ENCODE measurements at regions not wholly inside any gene's neighbourhood (a gene's known extent, or its start where the extent isn't known, plus 50 kb on each side); places are given as distances from the start of the nearest gene placed in this dataset.

DNA sequence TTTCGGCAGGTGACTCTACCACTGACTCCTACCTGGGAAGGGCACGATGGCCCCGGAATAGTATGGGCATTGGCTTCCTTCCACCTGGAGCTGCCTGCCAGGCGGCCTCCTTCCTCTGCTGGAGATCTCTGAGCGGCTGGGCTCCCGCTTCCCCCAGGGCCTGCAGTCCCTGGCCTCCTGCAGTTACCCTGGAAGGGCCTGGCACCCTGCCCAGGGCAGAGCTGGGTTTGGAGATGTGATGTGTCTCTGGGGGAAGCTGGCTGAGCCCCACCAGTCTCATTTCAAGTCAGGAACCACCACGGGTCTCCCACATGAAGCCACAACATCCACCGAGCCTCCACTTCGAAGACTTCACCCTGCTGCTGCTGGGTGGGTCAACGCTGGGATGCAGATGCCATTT, 97.9 kb downstream of the IRF8 start:
- no peak for TF ChIP-seq POLR2A (IDR thresholded peaks at IDR 0.05)
- TF ChIP-seq, protein P1, sequence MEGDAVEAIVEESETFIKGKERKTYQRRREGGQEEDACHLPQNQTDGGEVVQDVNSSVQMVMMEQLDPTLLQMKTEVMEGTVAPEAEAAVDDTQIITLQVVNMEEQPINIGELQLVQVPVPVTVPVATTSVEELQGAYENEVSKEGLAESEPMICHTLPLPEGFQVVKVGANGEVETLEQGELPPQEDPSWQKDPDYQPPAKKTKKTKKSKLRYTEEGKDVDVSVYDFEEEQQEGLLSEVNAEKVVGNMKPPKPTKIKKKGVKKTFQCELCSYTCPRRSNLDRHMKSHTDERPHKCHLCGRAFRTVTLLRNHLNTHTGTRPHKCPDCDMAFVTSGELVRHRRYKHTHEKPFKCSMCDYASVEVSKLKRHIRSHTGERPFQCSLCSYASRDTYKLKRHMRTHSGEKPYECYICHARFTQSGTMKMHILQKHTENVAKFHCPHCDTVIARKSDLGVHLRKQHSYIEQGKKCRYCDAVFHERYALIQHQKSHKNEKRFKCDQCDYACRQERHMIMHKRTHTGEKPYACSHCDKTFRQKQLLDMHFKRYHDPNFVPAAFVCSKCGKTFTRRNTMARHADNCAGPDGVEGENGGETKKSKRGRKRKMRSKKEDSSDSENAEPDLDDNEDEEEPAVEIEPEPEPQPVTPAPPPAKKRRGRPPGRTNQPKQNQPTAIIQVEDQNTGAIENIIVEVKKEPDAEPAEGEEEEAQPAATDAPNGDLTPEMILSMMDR (IDR thresholded peaks at IDR 0.05): no peak
- Histone ChIP-seq H3K4me1 (peaks cover 5% of the 10 kb centered on the region), H3K27ac (no peak overlapping the region), H3K9me3 (no peaks in the 10 kb centered on the region), H3K36me3 (ENCODE audit: low read depth, missing control alignments) (no peaks in the 10 kb centered on the region), H3K4me3 (no peak overlapping the region), H3K27me3 (no peaks in the 10 kb centered on the region)
- no peak for DNase-seq
- WGBS, 2 donors: 89% methylated on average over 7 to 10 of the region's 10 CpGs
- intact Hi-C loops (cut with DNase I; ENCODE audit: low total_unique reads): no loop called here

DNA sequence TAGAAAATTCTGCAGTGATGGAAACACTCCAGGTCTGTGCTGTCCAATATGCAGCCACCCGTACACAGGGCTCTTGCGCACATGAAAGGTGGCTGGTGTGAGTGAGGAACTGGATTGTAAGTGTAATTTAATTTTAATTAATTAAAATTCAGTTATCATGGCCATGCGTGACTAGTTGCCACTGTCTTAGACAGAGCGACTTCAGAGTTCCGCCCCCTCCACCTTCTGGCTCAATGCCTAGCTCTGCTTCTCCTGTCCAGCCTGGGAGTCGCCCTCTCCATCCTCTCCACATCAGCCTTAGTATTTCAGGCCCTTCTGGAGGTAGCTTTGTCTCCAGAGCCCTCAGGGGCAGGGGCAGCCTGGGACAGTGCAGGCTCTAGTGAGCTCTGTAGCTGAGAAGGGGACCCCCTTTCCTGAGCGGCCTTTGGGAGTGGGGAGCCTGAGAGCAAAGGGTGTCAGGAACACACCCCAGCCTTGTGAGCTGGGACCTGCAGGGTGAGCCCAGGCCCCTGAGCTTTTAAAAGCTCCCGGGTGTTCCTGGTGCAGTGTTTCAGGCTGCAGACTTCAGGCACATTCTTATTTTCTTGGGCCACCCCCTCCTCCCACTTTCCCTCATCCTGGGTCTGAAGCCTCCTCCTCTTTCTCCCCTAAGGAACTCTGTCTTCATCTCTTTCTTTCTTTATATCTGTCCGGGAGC, 99.4 kb downstream of the IRF8 start:
- intact Hi-C loops (cut with DNase I; ENCODE audit: low total_unique reads): no loop called here

DNA sequence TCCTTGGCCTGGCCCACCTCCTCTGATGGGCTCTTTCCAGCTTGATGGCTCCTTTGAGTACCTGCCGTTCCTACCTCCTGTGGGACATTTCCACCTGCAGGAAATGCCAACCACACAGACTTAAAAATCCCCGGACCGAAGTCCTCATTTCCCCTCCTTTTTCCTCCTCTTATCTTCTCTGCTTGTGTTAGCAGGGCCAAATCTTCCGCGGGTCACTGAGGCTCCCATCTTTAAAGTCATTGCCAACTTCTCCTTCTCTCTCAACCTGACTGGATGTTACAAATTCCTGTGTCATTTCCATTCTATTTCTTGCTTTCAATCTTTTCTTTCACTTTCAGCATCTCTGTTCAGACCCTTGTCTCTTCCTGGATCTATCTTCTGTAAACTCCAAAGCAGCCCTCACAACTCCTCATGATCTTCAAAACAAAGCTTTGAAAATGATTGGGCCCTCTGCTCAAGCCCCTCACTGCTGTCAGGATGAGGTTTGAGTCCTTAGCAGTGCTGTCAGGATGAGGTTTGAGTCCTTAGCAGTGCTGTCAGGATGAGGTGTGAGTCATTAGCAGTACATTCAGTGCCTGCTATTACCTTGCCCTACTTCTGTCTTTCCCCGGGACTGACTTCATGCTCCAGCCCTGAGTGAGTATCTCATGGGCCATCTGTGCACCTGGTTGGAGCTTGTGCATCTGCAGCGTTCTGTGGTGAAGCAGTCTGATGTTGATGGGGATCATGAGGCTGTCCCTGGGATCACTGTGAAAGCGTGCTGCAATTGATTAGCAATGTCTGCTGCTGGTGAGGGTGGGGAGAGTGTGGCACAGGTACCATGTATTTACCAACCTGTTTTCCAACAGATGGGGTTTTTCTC, 100.1 kb downstream of the IRF8 start:
- H3K27me3 ChIP-seq: no peaks in the 10 kb centered on the region
- no peaks in the 10 kb centered on the region for H3K9me3 ChIP-seq
- intact Hi-C loops (cut with DNase I; ENCODE audit: low total_unique reads): no loop called here
- no peak overlapping the region for H3K27ac ChIP-seq
- no peak overlapping the region for H3K4me3 ChIP-seq
- no peak for DNase-seq
- H3K4me1 ChIP-seq: peaks cover 5% of the 10 kb centered on the region
- 72 to 77% methylated on average over 8 of the region's 8 CpGs for WGBS, 2 donors
- TF ChIP-seq, protein P1 (IDR thresholded peaks at IDR 0.05): no peak
- no peak for TF ChIP-seq POLR2A (IDR thresholded peaks at IDR 0.05)
- no peaks in the 10 kb centered on the region for H3K36me3 ChIP-seq (ENCODE audit: low read depth, missing control alignments)

More for the DNA sequence above, 99.4 kb downstream of the IRF8 start:
- no peaks in the 10 kb centered on the region for H3K36me3 ChIP-seq (ENCODE audit: low read depth, missing control alignments)
- DNase-seq: no peak
- peaks cover 5% of the 10 kb centered on the region for H3K4me1 ChIP-seq
- 83 to 87% methylated on average over 9 of the region's 9 CpGs for WGBS, 2 donors
- no peaks in the 10 kb centered on the region for H3K27me3 ChIP-seq
- no peak overlapping the region for H3K27ac ChIP-seq
- TF ChIP-seq POLR2A (IDR thresholded peaks at IDR 0.05): no peak
- TF ChIP-seq, protein P1 (IDR thresholded peaks at IDR 0.05): no peak
- no peaks in the 10 kb centered on the region for H3K9me3 ChIP-seq
- no peak overlapping the region for H3K4me3 ChIP-seq

DNA sequence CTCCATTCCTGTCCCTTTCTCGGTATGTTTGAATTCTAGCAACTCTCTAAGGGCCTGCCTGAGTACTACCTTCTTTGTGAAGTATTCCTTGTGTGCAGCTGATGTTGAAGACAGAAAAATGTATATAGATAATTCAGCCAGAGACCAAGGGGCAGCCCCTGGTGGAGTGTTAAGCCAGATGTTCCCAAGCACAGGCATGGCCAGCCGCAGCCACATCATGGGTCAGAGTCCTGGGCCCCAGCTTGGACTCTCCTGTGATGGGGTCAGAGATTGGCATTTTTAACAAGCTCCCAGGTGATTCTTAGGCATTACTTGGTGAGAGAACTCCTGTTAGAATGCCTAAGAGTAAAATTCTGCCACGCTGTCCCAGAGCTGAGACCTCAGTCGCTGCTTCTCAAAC, 100.8 kb downstream of the IRF8 start:
- peaks cover 2% of the 10 kb centered on the region for H3K4me1 ChIP-seq
- no peaks in the 10 kb centered on the region for H3K27me3 ChIP-seq
- no peaks in the 10 kb centered on the region for H3K9me3 ChIP-seq
- no peaks in the 10 kb centered on the region for H3K36me3 ChIP-seq (ENCODE audit: low read depth, missing control alignments)
- no peak for DNase-seq
- H3K27ac ChIP-seq: no peak overlapping the region
- 94 to 95% methylated on average over 4 of the region's 4 CpGs for WGBS, 2 donors
- H3K4me3 ChIP-seq: no peak overlapping the region
- intact Hi-C loops (cut with DNase I; ENCODE audit: low total_unique reads): no loop called here
- TF ChIP-seq POLR2A (IDR thresholded peaks at IDR 0.05): no peak
- TF ChIP-seq, protein P1 (IDR thresholded peaks at IDR 0.05): no peak

Data from testis (tissue), 2 donors.